BLaER1 treated with 17β-estradiol and CSF1 and Interleukin-3, amounts not matched to agents 10 nM and 100 nM (cell line): ENCODE measurements at regions not wholly inside any gene's neighbourhood (a gene's known extent, or its start where the extent isn't known, plus 50 kb on each side); places are given as distances from the start of the nearest gene placed in this dataset.
A peak's percentile ranks its signal among the peaks of the same experiment; 100 is the strongest.

Experiments used
- H3K27ac ChIP-seq, 11 experiments: shearing (Covaris generic); formaldehyde crosslinking; 2 replicates each; pipeline ENCODE4 v1.8.1; 2022
- H3K27me3 ChIP-seq, 11 experiments: shearing (Covaris generic); formaldehyde crosslinking; 2 replicates each; pipeline ENCODE4 v1.8.1; 2022
- H3K36me3 ChIP-seq, 11 experiments: shearing (Covaris generic); formaldehyde crosslinking; 2 replicates each; pipeline ENCODE4 v1.8.1; 2022
- H3K4me1 ChIP-seq, 10 experiments: shearing (Covaris generic); formaldehyde crosslinking; 2 replicates each; pipeline ENCODE4 v1.8.1; 2022
- H3K4me2 ChIP-seq, 11 experiments: shearing (Covaris generic); formaldehyde crosslinking; 2 replicates each; pipeline ENCODE4 v1.8.1; 2022
- H3K4me3 ChIP-seq, 10 experiments: shearing (Covaris generic); formaldehyde crosslinking; 2 replicates each; pipeline ENCODE4 v1.8.1; 2022
- H3K9ac ChIP-seq, 11 experiments: shearing (Covaris generic); formaldehyde crosslinking; 2 replicates each; pipeline ENCODE4 v1.8.1; 2022
- H3K9me3 ChIP-seq, 11 experiments: shearing (Covaris generic); formaldehyde crosslinking; replicated peaks in 1 of 11; 2 replicates each; pipeline ENCODE4 v1.8.1; 2022
- H4K20me1 ChIP-seq, 11 experiments: shearing (Covaris generic); formaldehyde crosslinking; 2 replicates each; pipeline ENCODE4 v1.8.1; 2022
- Cebpa-rat ChIP-seq, 11 experiments: shearing (Covaris generic); IDR thresholded peaks; 2 replicates each; pipeline ENCODE4 v1.8.1; 2022

DNA sequence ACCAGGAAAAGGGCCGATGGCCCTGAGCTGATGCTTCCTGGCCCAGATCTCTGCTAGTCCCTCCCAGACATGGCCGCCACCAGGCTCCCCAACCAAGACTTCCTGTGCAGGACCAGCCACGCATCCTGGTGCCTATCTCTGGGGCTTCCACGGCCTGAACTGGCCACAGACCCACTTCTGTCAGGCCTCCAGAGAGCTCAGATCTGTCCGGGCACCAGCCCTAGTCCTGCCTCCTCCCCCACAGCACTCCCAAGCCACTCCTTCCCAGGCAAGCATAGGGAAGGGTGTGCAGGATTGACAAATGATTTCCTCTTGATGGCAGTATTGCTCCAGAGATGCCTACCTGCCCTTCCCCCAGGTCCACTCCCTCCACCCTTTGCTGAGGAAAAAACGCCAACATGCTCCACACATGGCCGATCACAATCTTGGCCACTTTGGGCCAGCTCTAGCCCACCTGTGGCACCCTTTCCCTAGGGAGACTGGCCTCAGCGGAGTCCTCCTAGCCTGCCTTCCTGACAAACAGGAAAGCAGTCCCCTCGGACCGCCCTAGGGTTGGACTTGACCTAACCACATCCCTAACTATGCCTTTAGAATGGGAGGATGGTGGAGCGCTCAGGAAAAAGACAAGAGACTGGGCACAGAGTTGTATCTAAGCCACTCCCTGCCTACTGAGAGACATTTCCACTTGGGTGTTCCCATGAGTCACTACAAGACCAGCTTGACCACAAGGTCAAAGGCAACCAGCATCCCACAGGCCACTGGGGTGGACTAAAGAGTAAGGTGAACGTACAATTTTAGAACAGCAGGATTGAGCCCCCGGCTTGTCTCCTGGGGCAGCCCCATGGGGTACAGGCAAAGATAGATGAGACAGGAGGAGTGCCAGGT, 277.5 kb upstream of the AGTR2 start:
- Histone ChIP-seq H3K4me1 (peaks cover 5 to 29% (median 21%) of the 10 kb centered on the region in 10 experiments; a peak in 19 of 20 replicates), H3K4me3 (peak overlapping the region; percentile 38 to 67 (median 52)), H3K27me3 (peaks cover 0 to 57% (median 41%) of the 10 kb centered on the region in 11 experiments; a peak in 19 of 22 replicates), H4K20me1 (no peaks in the 10 kb centered on the region; a peak in 1 of 22 replicates), H3K4me2 (peak overlapping the region; percentile 78 to 91 (median 82)), H3K27ac (peak overlapping the region; percentile 63 to 91 (median 84); a peak in 21 of 22 replicates), H3K36me3 (no peaks in the 10 kb centered on the region), H3K9ac (peak overlapping the region; percentile 63 to 82 (median 77)), H3K9me3 (peaks cover 6 to 28% (median 22%) of the 10 kb centered on the region in 11 experiments)
- no peak for TF ChIP-seq Cebpa-rat (IDR thresholded peaks at IDR 0.05)

DNA sequence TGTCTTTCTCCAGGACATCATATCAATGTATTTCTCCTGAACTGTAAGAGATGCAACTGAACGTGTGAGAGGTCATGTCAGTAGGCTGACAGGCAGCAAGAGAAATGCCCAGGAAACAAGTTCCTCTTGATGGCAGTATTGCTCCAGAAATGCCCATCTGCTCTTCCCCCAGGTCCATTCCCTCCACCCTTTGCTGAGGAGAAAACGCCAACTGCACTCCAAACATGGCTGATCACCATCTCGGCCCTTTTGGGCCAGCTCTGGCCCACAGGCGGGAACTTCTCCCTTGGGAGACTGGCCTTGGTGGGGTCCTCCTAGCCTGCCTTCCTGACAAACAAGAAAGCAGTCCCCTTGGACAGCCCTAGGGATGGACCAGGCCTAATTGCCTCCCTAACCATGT, 276.5 kb upstream of the AGTR2 start:
- peaks cover 0 to 59% (median 41%) of the 10 kb centered on the region in 11 experiments; a peak in 19 of 22 replicates for H3K27me3 ChIP-seq
- peak overlapping the region; percentile 78 to 91 (median 82) for H3K4me2 ChIP-seq
- H3K4me1 ChIP-seq, result peaks cover 9 to 35% (median 24%) of the 10 kb centered on the region in 10 experiments; a peak in 19 of 20 replicates
- H3K36me3 ChIP-seq, result no peaks in the 10 kb centered on the region
- no peaks in the 10 kb centered on the region; a peak in 1 of 22 replicates for H4K20me1 ChIP-seq
- peak overlapping the region; percentile 38 to 67 (median 52); a peak in 16 of 20 replicates for H3K4me3 ChIP-seq
- no peak for TF ChIP-seq Cebpa-rat (IDR thresholded peaks at IDR 0.05)
- peak overlapping the region in 9 of 11 experiments; percentile 63 to 82 (median 78); a peak in 14 of 22 replicates for H3K9ac ChIP-seq
- H3K27ac ChIP-seq, result peak overlapping the region in 3 of 11 experiments; percentile 84 to 91 (median 86); a peak in 5 of 22 replicates
- H3K9me3 ChIP-seq, result peaks cover 0 to 20% (median 14%) of the 10 kb centered on the region in 11 experiments; a peak in 13 of 22 replicates

DNA sequence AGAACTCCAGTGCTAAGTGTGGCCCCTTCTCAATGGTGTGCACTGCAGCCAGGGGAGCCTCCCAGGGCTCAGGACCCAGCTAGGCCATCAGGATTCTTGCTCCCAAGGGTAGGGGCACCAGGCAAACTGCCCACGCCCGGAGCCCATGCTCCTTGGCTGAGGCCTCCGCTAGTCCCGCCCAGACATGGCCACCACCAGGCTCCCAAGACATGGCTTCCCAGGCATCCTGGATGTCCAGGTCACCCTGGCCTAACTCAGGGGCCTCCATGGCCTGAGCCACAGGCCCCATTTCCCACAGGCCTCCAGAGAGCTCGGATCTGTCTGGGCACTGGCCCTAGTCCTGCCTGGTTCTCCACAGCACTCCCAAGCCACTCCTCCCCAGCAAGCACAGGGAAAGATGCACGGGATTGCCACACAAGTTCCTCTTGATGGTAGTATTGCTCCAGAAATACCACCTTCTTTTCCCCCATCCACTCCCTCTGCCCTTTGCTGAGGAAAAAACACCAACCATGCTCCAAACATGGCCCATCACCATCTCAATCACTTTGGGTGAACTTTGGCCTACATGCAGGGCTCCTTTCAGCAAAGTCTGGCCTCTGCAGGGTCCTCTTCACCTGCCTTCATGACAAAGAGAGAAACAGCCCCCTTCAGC, 274.7 kb upstream of the AGTR2 start:
- H3K36me3 ChIP-seq, result no peaks in the 10 kb centered on the region
- no peak overlapping the region for H3K27ac ChIP-seq
- H4K20me1 ChIP-seq, result no peaks in the 10 kb centered on the region; a peak in 1 of 22 replicates
- peaks cover 0 to 8% (median 2%) of the 10 kb centered on the region in 11 experiments; a peak in 5 of 22 replicates for H3K9me3 ChIP-seq
- peaks cover 0 to 59% (median 41%) of the 10 kb centered on the region in 11 experiments; a peak in 19 of 22 replicates for H3K27me3 ChIP-seq
- H3K4me3 ChIP-seq, result no peak overlapping the region
- no peak for TF ChIP-seq Cebpa-rat (IDR thresholded peaks at IDR 0.05)
- H3K9ac ChIP-seq, result no peak overlapping the region
- peaks cover 15 to 35% (median 24%) of the 10 kb centered on the region in 10 experiments; a peak in 19 of 20 replicates for H3K4me1 ChIP-seq
- no peak overlapping the region for H3K4me2 ChIP-seq

DNA sequence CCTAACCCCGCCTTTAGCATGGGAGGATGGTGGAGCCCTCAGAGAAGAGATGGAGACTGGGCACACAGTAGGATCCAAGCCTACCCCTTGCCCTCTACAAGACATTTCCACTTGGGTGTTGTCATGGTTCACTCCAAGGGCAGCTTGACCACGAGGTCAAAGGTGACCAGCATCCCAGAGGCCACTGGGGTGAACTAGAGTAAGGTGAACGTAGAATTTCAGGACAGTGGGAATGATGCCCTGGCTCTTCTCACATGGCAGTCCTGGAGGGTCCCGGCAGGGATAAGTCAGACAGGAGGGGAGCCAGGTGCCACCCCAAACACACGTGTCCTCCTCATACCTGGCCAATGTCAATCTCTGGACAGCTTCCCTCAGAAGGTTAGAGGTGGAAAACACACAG, 274.2 kb upstream of the AGTR2 start:
- Histone ChIP-seq H3K36me3 (no peaks in the 10 kb centered on the region), H3K4me1 (peaks cover 15 to 35% (median 24%) of the 10 kb centered on the region in 10 experiments; a peak in 19 of 20 replicates), H3K9ac (no peak overlapping the region), H4K20me1 (no peaks in the 10 kb centered on the region; a peak in 1 of 22 replicates), H3K9me3 (peaks cover 0 to 9% (median 0%) of the 10 kb centered on the region in 11 experiments; a peak in 5 of 22 replicates), H3K4me2 (no peak overlapping the region), H3K4me3 (no peak overlapping the region), H3K27ac (no peak overlapping the region), H3K27me3 (peaks cover 0 to 59% (median 41%) of the 10 kb centered on the region in 11 experiments; a peak in 19 of 22 replicates)
- no peak for TF ChIP-seq Cebpa-rat (IDR thresholded peaks at IDR 0.05)

DNA sequence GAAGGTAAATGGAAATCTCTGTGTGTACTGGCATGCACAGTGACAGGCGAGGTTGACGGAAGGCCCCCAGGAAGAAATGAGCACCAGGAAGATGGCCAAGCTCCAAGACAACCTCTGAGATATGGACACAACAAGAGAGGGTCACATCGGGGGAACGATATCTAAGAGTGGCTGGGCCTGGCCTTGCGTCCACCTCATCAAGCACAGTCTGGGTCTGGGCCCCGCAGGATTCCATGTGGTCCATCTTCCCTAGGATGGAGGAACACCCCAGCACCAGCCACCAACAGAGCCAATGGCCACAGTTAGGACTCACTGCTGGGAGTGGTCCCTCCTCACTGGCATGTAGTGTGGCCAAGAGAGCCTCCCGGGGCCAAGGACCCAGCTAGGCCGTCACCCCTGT, 272.6 kb upstream of the AGTR2 start:
- Histone ChIP-seq H3K9me3 (peaks cover 0 to 23% (median 5%) of the 10 kb centered on the region in 11 experiments; a peak in 11 of 22 replicates), H3K4me2 (no peak overlapping the region), H4K20me1 (no peaks in the 10 kb centered on the region; a peak in 1 of 22 replicates), H3K27me3 (peaks cover 0 to 48% (median 33%) of the 10 kb centered on the region in 11 experiments; a peak in 19 of 22 replicates), H3K4me3 (no peak overlapping the region), H3K27ac (no peak overlapping the region), H3K9ac (no peak overlapping the region), H3K4me1 (peaks cover 9 to 24% (median 15%) of the 10 kb centered on the region in 10 experiments; a peak in 19 of 20 replicates), H3K36me3 (no peaks in the 10 kb centered on the region)
- TF ChIP-seq Cebpa-rat (IDR thresholded peaks at IDR 0.05), result no peak

DNA sequence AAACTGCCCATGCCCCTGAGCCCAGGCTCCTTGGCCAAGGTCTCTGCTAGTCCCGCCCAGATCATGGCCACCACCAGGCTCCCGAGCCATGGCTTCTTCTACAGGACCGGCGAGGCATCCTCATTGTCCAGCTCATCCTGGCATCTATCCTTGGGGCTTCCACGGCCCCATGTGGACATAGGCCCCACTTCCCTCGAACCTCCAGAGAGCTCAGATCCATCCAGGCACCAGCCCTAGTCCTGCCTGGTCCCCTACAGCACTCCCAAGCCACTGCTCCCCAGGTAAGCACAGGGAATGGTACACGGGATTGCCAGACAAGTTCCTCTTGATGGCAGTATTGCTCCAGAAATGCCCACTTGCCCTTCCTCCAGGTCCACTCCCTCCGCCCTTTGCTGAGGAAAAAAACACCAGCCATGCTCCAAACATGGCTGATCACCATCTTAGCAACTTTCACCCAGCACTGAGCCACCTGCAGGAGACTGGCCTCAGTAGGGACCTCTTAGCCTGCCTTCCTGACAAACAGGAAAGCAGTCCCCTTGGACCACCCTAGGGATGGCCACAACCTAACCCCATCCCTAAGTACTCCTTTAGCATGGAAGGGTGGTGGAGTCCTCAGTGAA, 272.1 kb upstream of the AGTR2 start:
- peak overlapping the region in 2 of 11 experiments; percentile 20 to 32; a peak in 3 of 22 replicates for H3K4me2 ChIP-seq
- no peaks in the 10 kb centered on the region; a peak in 1 of 22 replicates for H4K20me1 ChIP-seq
- no peak overlapping the region for H3K27ac ChIP-seq
- H3K9ac ChIP-seq, result no peak overlapping the region
- H3K4me3 ChIP-seq, result no peak overlapping the region
- peaks cover under 1 to 43% (median 31%) of the 10 kb centered on the region in 11 experiments; a peak in 20 of 22 replicates for H3K27me3 ChIP-seq
- H3K36me3 ChIP-seq, result no peaks in the 10 kb centered on the region
- TF ChIP-seq Cebpa-rat (IDR thresholded peaks at IDR 0.05), result no peak
- peaks cover 0 to 28% (median 10%) of the 10 kb centered on the region in 11 experiments; a peak in 12 of 22 replicates for H3K9me3 ChIP-seq
- peaks cover 4 to 19% (median 12%) of the 10 kb centered on the region in 10 experiments; a peak in 19 of 20 replicates for H3K4me1 ChIP-seq

DNA sequence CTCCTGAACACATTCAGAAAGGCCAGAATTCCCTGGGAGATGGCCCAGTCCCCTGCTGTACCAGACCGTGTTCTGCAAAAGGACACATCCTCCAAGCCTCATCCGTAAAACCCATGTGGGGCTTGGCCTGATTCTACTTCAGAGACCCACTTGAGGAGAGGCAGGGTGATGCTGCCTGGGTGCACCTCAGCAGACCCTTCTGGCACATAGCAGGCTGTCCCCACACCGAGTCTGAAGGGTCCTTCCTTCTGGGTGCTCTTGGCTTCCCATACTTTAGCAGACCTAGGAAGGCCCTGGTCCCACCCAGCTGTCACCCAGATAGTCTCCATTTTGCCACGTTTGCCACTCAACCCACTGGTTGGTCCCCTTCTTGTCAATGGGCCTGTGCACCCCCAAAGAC, 270.1 kb upstream of the AGTR2 start:
- TF ChIP-seq Cebpa-rat (IDR thresholded peaks at IDR 0.05), result no peak
- Histone ChIP-seq H3K36me3 (no peaks in the 10 kb centered on the region), H3K27me3 (peaks cover 4 to 35% (median 19%) of the 10 kb centered on the region in 11 experiments; a peak in 17 of 22 replicates), H3K4me1 (peaks cover 0 to 11% (median 3%) of the 10 kb centered on the region in 10 experiments; a peak in 6 of 20 replicates), H4K20me1 (no peaks in the 10 kb centered on the region; a peak in 1 of 22 replicates), H3K4me3 (no peak overlapping the region), H3K9me3 (peaks cover 0 to 47% (median 15%) of the 10 kb centered on the region in 11 experiments; a peak in 13 of 22 replicates), H3K27ac (no peak overlapping the region), H3K4me2 (no peak overlapping the region), H3K9ac (no peak overlapping the region)

DNA sequence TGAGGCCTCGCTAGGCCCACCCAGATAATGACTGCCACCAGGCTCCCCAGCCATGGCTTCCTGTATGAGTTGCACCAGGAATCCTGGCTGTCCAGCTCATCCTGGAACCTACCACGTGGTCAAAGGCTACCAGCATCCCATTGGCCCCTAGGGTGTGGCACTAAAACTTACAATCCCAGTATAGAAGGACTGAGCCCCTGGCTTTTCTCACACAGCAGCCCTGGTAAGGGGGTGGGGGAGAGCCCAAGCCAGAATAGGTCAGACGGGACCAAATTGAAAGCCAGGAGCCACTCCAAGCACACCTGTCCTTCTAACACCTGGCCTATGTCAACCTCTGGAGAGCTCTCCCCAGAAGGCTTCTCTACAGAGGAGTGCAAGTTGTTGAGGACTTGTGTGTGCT, 269.3 kb upstream of the AGTR2 start:
- no peak for TF ChIP-seq Cebpa-rat (IDR thresholded peaks at IDR 0.05)
- Histone ChIP-seq H3K9ac (no peak overlapping the region), H3K4me3 (no peak overlapping the region), H3K9me3 (peaks cover 0 to 55% (median 23%) of the 10 kb centered on the region in 11 experiments; a peak in 15 of 22 replicates), H3K27me3 (peaks cover 1 to 32% (median 15%) of the 10 kb centered on the region in 11 experiments; a peak in 17 of 22 replicates), H3K4me1 (peaks cover 0 to 11% (median 2%) of the 10 kb centered on the region in 10 experiments; a peak in 5 of 20 replicates), H3K4me2 (no peak overlapping the region), H3K27ac (no peak overlapping the region), H4K20me1 (no peaks in the 10 kb centered on the region), H3K36me3 (no peaks in the 10 kb centered on the region)
